ENCODE measurements at regions not wholly inside any gene's neighbourhood (a gene's known extent, or its start where the extent isn't known, plus 50 kb on each side); places are given as distances from the start of the nearest gene placed in this dataset.

GRCh38 chr6:9205645-9206044 is 770.3 kb upstream of the SLC35B3 start:
- no peak for TF ChIP-seq XBP1 (CRISPR knock-in tag; IDR thresholded peaks at IDR 0.05)
- no peak for TF ChIP-seq SRSF1 (optimal IDR thresholded peaks at IDR 0.05; ENCODE audit: low read depth, low read length)
- TF ChIP-seq ZNF329 (CRISPR knock-in tag; IDR thresholded peaks at IDR 0.05; ENCODE audit: low read depth): no peak
- TF ChIP-seq CTCF (CRISPR knock-in tag; IDR thresholded peaks at IDR 0.05): no peak
- TF ChIP-seq ZNF501 (CRISPR knock-in tag; IDR thresholded peaks at IDR 0.05): no peak
- no peak for TF ChIP-seq ZNF138 (CRISPR knock-in tag; IDR thresholded peaks at IDR 0.05; ENCODE audit: low read depth)
- no peak for TF ChIP-seq SP4 (CRISPR knock-in tag; IDR thresholded peaks at IDR 0.05)
- no peak for TF ChIP-seq ZBTB3 (CRISPR knock-in tag; IDR thresholded peaks at IDR 0.05; ENCODE audit: borderline replicate concordance, low read depth)
- no peak for TF ChIP-seq FOXM1 (CRISPR knock-in tag; IDR thresholded peaks at IDR 0.05)
- TF ChIP-seq POLR2A (IDR thresholded peaks at IDR 0.05; ENCODE audit: insufficient read depth in 1 of 2, low read depth in 2 of 2, low read length in 2 of 2): no peak
- TF ChIP-seq RXRA (CRISPR knock-in tag; IDR thresholded peaks at IDR 0.05): no peak
- TF ChIP-seq ELF4 (CRISPR knock-in tag; IDR thresholded peaks at IDR 0.05; ENCODE audit: borderline replicate concordance): no peak
- no peak for TF ChIP-seq CREB1 (IDR thresholded peaks at IDR 0.05)
- TF ChIP-seq CREB1 (CRISPR knock-in tag; IDR thresholded peaks at IDR 0.05): no peak

Data from HepG2 (cell line).